Stimulated activated effector memory CD8-positive, alpha-beta T cell treated with anti-CD3 and anti-CD28 coated beads, Interleukin-12 subunit alpha, Interleukin-12 subunit beta, amount 100 ng/mL, for 72 hours (primary cell): ENCODE measurements at regions not wholly inside any gene's neighbourhood (a gene's known extent, or its start where the extent isn't known, plus 50 kb on each side); places are given as distances from the start of the nearest gene placed in this dataset.
"Not testable (repeated sequence)": the region's sequence is repeated elsewhere in the genome, so short reads cannot be mapped to it uniquely, and the experiment has no call there.

Experiments used
- ATAC-seq: fragments of 150-1000 bp; cut with Tn5 transposase; 2 replicates; pipeline ENCODE4 v1.10.0; 2021
- DNase-seq, 2 donors: peaks; one replicate each; pipeline ENCODE4 v3.0.0; 2021 to 2022; ENCODE audit warnings: low spot score in 2 of 2
- H3K27ac Mint-ChIP-seq: one replicate; pipeline ENCODE4 v1.8.0; 2022; ENCODE audit warnings: mild to moderate bottlenecking, mixed read lengths
- H3K36me3 Mint-ChIP-seq: one replicate; pipeline ENCODE4 v1.8.0; 2022; ENCODE audit warnings: mild to moderate bottlenecking, mixed read lengths
- H3K4me1 Mint-ChIP-seq: one replicate; pipeline ENCODE4 v1.8.0; 2022; ENCODE audit warnings: mixed read lengths
- H3K4me3 Mint-ChIP-seq: one replicate; pipeline ENCODE4 v1.8.0; 2022; ENCODE audit warnings: mild to moderate bottlenecking, mixed read lengths
- H3K9me3 Mint-ChIP-seq: one replicate; pipeline ENCODE4 v1.8.0; 2022; ENCODE audit warnings: mixed read lengths

GRCh38 chr16:54985156-54985555, 54.5 kb downstream of the IRX5 start:
- Mint-ChIP-seq H3K36me3 (no peaks in the 10 kb centered on the region), H3K9me3 (no peaks in the 10 kb centered on the region), H3K4me3 (no peak overlapping the region), H3K4me1 (no peaks in the 10 kb centered on the region), H3K27ac (no peak overlapping the region)
- no peak for ATAC-seq
- DNase-seq, result no peak

- no peaks in the 10 kb centered on the region for H3K9me3 Mint-ChIP-seq
- DNase-seq (no peak), ATAC-seq (no peak)
- H3K36me3 Mint-ChIP-seq, result no peaks in the 10 kb centered on the region
- no peak overlapping the region for H3K27ac Mint-ChIP-seq
- no peaks in the 10 kb centered on the region for H3K4me1 Mint-ChIP-seq
- no peak overlapping the region for H3K4me3 Mint-ChIP-seq
Measured at GRCh38 chr16:54985668-54986067, 55.0 kb downstream of the IRX5 start.

GRCh38 chr16:54986409-54986808, 55.7 kb downstream of the IRX5 start:
- no peaks in the 10 kb centered on the region for H3K4me1 Mint-ChIP-seq
- H3K9me3 Mint-ChIP-seq, result no peaks in the 10 kb centered on the region
- ATAC-seq, result no peak
- H3K4me3 Mint-ChIP-seq, result no peak overlapping the region
- no peaks in the 10 kb centered on the region for H3K36me3 Mint-ChIP-seq
- no peak overlapping the region for H3K27ac Mint-ChIP-seq
- DNase-seq, result no peak

GRCh38 chr16:54987081-54987480, 56.4 kb downstream of the IRX5 start:
- Mint-ChIP-seq H3K27ac (no peak overlapping the region), H3K4me3 (no peak overlapping the region), H3K9me3 (no peaks in the 10 kb centered on the region), H3K36me3 (no peaks in the 10 kb centered on the region), H3K4me1 (no peaks in the 10 kb centered on the region)
- DNase-seq, result no peak
- ATAC-seq, result no peak

- H3K36me3 Mint-ChIP-seq, result no peaks in the 10 kb centered on the region
- ATAC-seq, result no peak
- no peak overlapping the region for H3K27ac Mint-ChIP-seq
- DNase-seq, result no peak
- H3K9me3 Mint-ChIP-seq, result no peaks in the 10 kb centered on the region
- H3K4me3 Mint-ChIP-seq, result no peak overlapping the region
- H3K4me1 Mint-ChIP-seq, result no peaks in the 10 kb centered on the region
Measured at GRCh38 chr16:54991525-54991924, 60.9 kb downstream of the IRX5 start.

- not testable (repeated sequence) for H3K4me1 Mint-ChIP-seq, H3K9me3 Mint-ChIP-seq
Measured at GRCh38 chr16:54991946-54992345, 61.3 kb downstream of the IRX5 start.

GRCh38 chr16:54993106-54993895, 62.6 kb downstream of the IRX5 start:
- Mint-ChIP-seq H3K4me3 (no peak overlapping the region), H3K9me3 (no peaks in the 10 kb centered on the region), H3K27ac (no peak overlapping the region), H3K4me1 (no peaks in the 10 kb centered on the region), H3K36me3 (no peaks in the 10 kb centered on the region)
- ATAC-seq, result no peak
- no peak for DNase-seq

More at GRCh38 chr16:54991946-54992345, 61.3 kb downstream of the IRX5 start:
- ATAC-seq, H3K36me3 Mint-ChIP-seq, DNase-seq, H3K27ac Mint-ChIP-seq, H3K4me3 Mint-ChIP-seq: not testable (repeated sequence)

- no peak for ATAC-seq
- no peaks in the 10 kb centered on the region for H3K4me1 Mint-ChIP-seq
- no peaks in the 10 kb centered on the region for H3K36me3 Mint-ChIP-seq
- H3K27ac Mint-ChIP-seq, result no peak overlapping the region
- no peaks in the 10 kb centered on the region for H3K9me3 Mint-ChIP-seq
- no peak for DNase-seq
- no peak overlapping the region for H3K4me3 Mint-ChIP-seq
Measured at GRCh38 chr16:54996186-54996585, 65.5 kb downstream of the IRX5 start.

- H3K36me3 Mint-ChIP-seq, result no peaks in the 10 kb centered on the region
- no peaks in the 10 kb centered on the region for H3K4me1 Mint-ChIP-seq
- no peaks in the 10 kb centered on the region for H3K9me3 Mint-ChIP-seq
- H3K27ac Mint-ChIP-seq, result no peak overlapping the region
- no peak for DNase-seq
- ATAC-seq, result no peak
- no peak overlapping the region for H3K4me3 Mint-ChIP-seq
Measured at GRCh38 chr16:54998834-54999233, 68.2 kb downstream of the IRX5 start.

GRCh38 chr16:54999481-54999880, 68.8 kb downstream of the IRX5 start:
- H3K9me3 Mint-ChIP-seq, result no peaks in the 10 kb centered on the region
- DNase-seq (no peak), ATAC-seq (no peak)
- no peaks in the 10 kb centered on the region for H3K4me1 Mint-ChIP-seq
- no peak overlapping the region for H3K27ac Mint-ChIP-seq
- H3K4me3 Mint-ChIP-seq, result no peak overlapping the region
- no peaks in the 10 kb centered on the region for H3K36me3 Mint-ChIP-seq

- H3K27ac Mint-ChIP-seq, result no peak overlapping the region
- no peak overlapping the region for H3K4me3 Mint-ChIP-seq
- ATAC-seq (no peak), DNase-seq (no peak)
- H3K4me1 Mint-ChIP-seq, result no peaks in the 10 kb centered on the region
- no peaks in the 10 kb centered on the region for H3K36me3 Mint-ChIP-seq
- H3K9me3 Mint-ChIP-seq, result no peaks in the 10 kb centered on the region
Measured at GRCh38 chr16:55000595-55000994, 69.9 kb downstream of the IRX5 start.

GRCh38 chr16:55001931-55002330, 71.3 kb downstream of the IRX5 start:
- DNase-seq (no peak), ATAC-seq (no peak)
- no peak overlapping the region for H3K27ac Mint-ChIP-seq
- H3K4me3 Mint-ChIP-seq, result no peak overlapping the region
- H3K9me3 Mint-ChIP-seq, result no peaks in the 10 kb centered on the region
- no peaks in the 10 kb centered on the region for H3K4me1 Mint-ChIP-seq
- H3K36me3 Mint-ChIP-seq, result no peaks in the 10 kb centered on the region

- Mint-ChIP-seq H3K27ac (no peak overlapping the region), H3K9me3 (no peaks in the 10 kb centered on the region), H3K36me3 (no peaks in the 10 kb centered on the region), H3K4me1 (no peaks in the 10 kb centered on the region), H3K4me3 (no peak overlapping the region)
- no peak for ATAC-seq
- no peak for DNase-seq
Measured at GRCh38 chr16:55002419-55002818, 71.8 kb downstream of the IRX5 start.

GRCh38 chr16:55003306-55003705, 72.6 kb downstream of the IRX5 start:
- H3K4me3 Mint-ChIP-seq, result no peak overlapping the region
- ATAC-seq (no peak), DNase-seq (no peak)
- no peaks in the 10 kb centered on the region for H3K9me3 Mint-ChIP-seq
- H3K4me1 Mint-ChIP-seq, result no peaks in the 10 kb centered on the region
- H3K36me3 Mint-ChIP-seq, result no peaks in the 10 kb centered on the region
- no peak overlapping the region for H3K27ac Mint-ChIP-seq

GRCh38 chr16:55003916-55004315, 73.3 kb downstream of the IRX5 start:
- Mint-ChIP-seq H3K9me3 (no peaks in the 10 kb centered on the region), H3K27ac (no peak overlapping the region), H3K36me3 (no peaks in the 10 kb centered on the region), H3K4me1 (no peaks in the 10 kb centered on the region), H3K4me3 (no peak overlapping the region)
- no peak for DNase-seq
- ATAC-seq, result no peak

GRCh38 chr16:55007504-55007903, 76.8 kb downstream of the IRX5 start:
- ATAC-seq (no peak), DNase-seq (no peak)
- no peak overlapping the region for H3K4me3 Mint-ChIP-seq
- no peaks in the 10 kb centered on the region for H3K4me1 Mint-ChIP-seq
- no peak overlapping the region for H3K27ac Mint-ChIP-seq
- H3K9me3 Mint-ChIP-seq, result no peaks in the 10 kb centered on the region
- H3K36me3 Mint-ChIP-seq, result no peaks in the 10 kb centered on the region
